Panc1 (cell line): ENCODE measurements at regions not wholly inside any gene's neighbourhood (a gene's known extent, or its start where the extent isn't known, plus 50 kb on each side); places are given as distances from the start of the nearest gene placed in this dataset.

Source experiments
- ATAC-seq: fragments of 200-7000 bp; cut with Tn5 transposase; 2 replicates; pipeline ENCODE4 v1.9.1; 2020; ENCODE audit warnings: mild to moderate bottlenecking, moderate library complexity
- BruUV-seq: library from RNA; stranded (reverse); fragments of 400-500 nt; replicated peaks from 2 replicates; lab custom pipeline; 2021; lab: Mats Ljungman, UMichigan
- CTCF ChIA-PET: fragments of 300-600 bp; sonication (Branson Sonifier 250); formaldehyde crosslinking; loops from one replicate; lab custom pipeline; 2022; ENCODE audit warnings: antibody characterized with exemption; lab: Charles Lee
- POLR2A ChIA-PET: fragments of 300-600 bp; sonication (Branson Sonifier 250); formaldehyde crosslinking; loops from one replicate; lab custom pipeline; 2022; ENCODE audit warnings: antibody characterized with exemption; lab: Charles Lee
- DNase-seq: peaks from one replicate; pipeline ENCODE4 v3.0.0-alpha.2; 2010; ENCODE audit warnings: low read depth, low spot score
- H3K27ac ChIP-seq: 2 replicates; pipeline ENCODE4 v1.5.1; 2011; ENCODE audit warnings: mild to moderate bottlenecking, low read length, inconsistent platforms
- H3K27me3 ChIP-seq: fragments of 200-500 bp; sonication (Bioruptor generic); 2 replicates; pipeline ENCODE4 v1.6.0; 2014; ENCODE audit warnings: low read length, inconsistent platforms; ENCODE audit not compliant: control insufficient read depth, insufficient read depth
- H3K36me3 ChIP-seq: fragments of 200-500 bp; sonication (Bioruptor generic); 2 replicates; pipeline ENCODE4 v1.5.1; 2014; ENCODE audit warnings: inconsistent platforms, mild to moderate bottlenecking, low read length, moderate library complexity; ENCODE audit not compliant: control insufficient read depth, insufficient read depth
- H3K4me1 ChIP-seq: 2 replicates; pipeline ENCODE4 v1.5.1; 2011; ENCODE audit warnings: inconsistent platforms, mild to moderate bottlenecking, low read length, moderate library complexity; ENCODE audit not compliant: control insufficient read depth, insufficient read depth
- H3K4me3 ChIP-seq, 2 experiments: 2 replicates each; pipeline ENCODE4 v1.5.1; 2011 to 2012; ENCODE audit warnings: low read depth in 2 of 2, low read length in 2 of 2, mild to moderate bottlenecking in 2 of 2, inconsistent platforms in 1 of 2, moderate library complexity in 1 of 2
- H3K9me3 ChIP-seq: fragments of 200-500 bp; sonication (Bioruptor generic); 2 replicates; pipeline ENCODE4 v1.5.1; 2014; ENCODE audit warnings: low read depth, mild to moderate bottlenecking, inconsistent platforms, low read length, moderate library complexity; ENCODE audit not compliant: control insufficient read depth, insufficient read depth
- CTCF ChIP-seq: fragments of 450-650 bp; IDR thresholded peaks from 2 replicates; pipeline ENCODE4 v1.5.1; 2017; ENCODE audit warnings: mild to moderate bottlenecking
- POLR2AphosphoS5 ChIP-seq: IDR thresholded peaks from 2 replicates; pipeline ENCODE4 v1.6.1; 2012; ENCODE audit warnings: mild to moderate bottlenecking, low read depth, low read length, moderate library complexity
- REST ChIP-seq, 2 experiments: IDR thresholded peaks; 2 replicates each; pipeline ENCODE4 v1.6.1; 2011 to 2012; ENCODE audit warnings: low read depth in 2 of 2, control low read depth in 1 of 2, low read length in 1 of 2, mild to moderate bottlenecking in 1 of 2, moderate library complexity in 1 of 2; ENCODE audit not compliant: insufficient read depth in 1 of 2
- SIN3A ChIP-seq: IDR thresholded peaks from 2 replicates; pipeline ENCODE4 v1.6.1; 2012; ENCODE audit warnings: low read depth, mild to moderate bottlenecking, low read length, moderate library complexity, borderline replicate concordance; ENCODE audit not compliant: insufficient read depth
- TCF7L2 ChIP-seq: IDR thresholded peaks from 2 replicates; pipeline ENCODE4 v1.6.1; 2011; ENCODE audit warnings: mild to moderate bottlenecking, low read depth, low read length, inconsistent platforms
- in situ Hi-C: cut with HindIII; loops from 2 replicates; pipeline ENCODE4 v1.10.0; 2016; ENCODE audit warnings: low sequenced_read_pairs, low pct_unique_long_range_greater_than_20kb
- intact Hi-C: fragments of 100-400 bp; cut with micrococcal nuclease; formaldehyde crosslinking; loops from one replicate; pipeline ENCODE4 v1.10.0; 2022; ENCODE audit not compliant: unreplicated experiment

- TF ChIP-seq POLR2AphosphoS5 = no peak
- no peak for TF ChIP-seq TCF7L2
- TF ChIP-seq SIN3A = no peak
- TF ChIP-seq CTCF = no peak
- no peak for TF ChIP-seq REST (IDR thresholded peaks at IDR 0.05; ENCODE audit: insufficient read depth in 1 of 2, low read depth in 2 of 2, low read length in 1 of 2)
- in situ Hi-C loops (no loop called here), intact Hi-C loops (loop anchor here (10.0 kb wide), 1 partner anchor 1113 kb away; no protein-coding TSS in a partner anchor)
- Histone ChIP-seq H3K36me3 (no peaks in the 10 kb centered on the region), H3K27ac (no peak overlapping the region), H3K9me3 (no peaks in the 10 kb centered on the region), H3K4me1 (no peaks in the 10 kb centered on the region), H3K4me3 (no peak overlapping the region), H3K27me3 (no peaks in the 10 kb centered on the region; the same call in 1 of the 2 replicates)
- no TSS peak for BruUV-seq
- no peak for ATAC-seq
- ChIA-PET CTCF (no interaction called here), POLR2A (interaction anchor here (0.7 kb wide), 1 partner anchor 269 kb away, joined by 3 read pairs; no protein-coding TSS in a partner anchor)
- no peak for DNase-seq
Measured at GRCh38 chr2:198371329-198371728, 566.9 kb downstream of the PLCL1 start.

- no peaks in the 10 kb centered on the region for H3K9me3 ChIP-seq
- no peaks in the 10 kb centered on the region for H3K36me3 ChIP-seq
- H3K27ac ChIP-seq = no peak overlapping the region
- H3K4me3 ChIP-seq = no peak overlapping the region
- intact Hi-C loops (no loop called here), in situ Hi-C loops (no loop called here)
- ATAC-seq = no peak
- CTCF ChIA-PET = interaction anchor here (0.5 kb wide), 1 partner anchor 228 kb away, joined by 7 read pairs; no protein-coding TSS in a partner anchor
- no peaks in the 10 kb centered on the region for H3K4me1 ChIP-seq
- H3K27me3 ChIP-seq = no peaks in the 10 kb centered on the region; the same call in 1 of the 2 replicates
- POLR2A ChIA-PET = no interaction called here
- DNase-seq = no peak
- no TSS peak for BruUV-seq
- TF ChIP-seq TCF7L2 (no peak), POLR2AphosphoS5 (no peak)
Measured at GRCh38 chr2:198368089-198368488, 563.7 kb downstream of the PLCL1 start.

- Histone ChIP-seq H3K4me3 (no peak overlapping the region), H3K27ac (no peak overlapping the region), H3K36me3 (no peaks in the 10 kb centered on the region), H3K27me3 (no peaks in the 10 kb centered on the region; the same call in 1 of the 2 replicates), H3K4me1 (no peaks in the 10 kb centered on the region), H3K9me3 (no peaks in the 10 kb centered on the region)
- POLR2A ChIA-PET = no interaction called here
- CTCF ChIA-PET = no interaction called here
- in situ Hi-C loops = no loop called here
- DNase-seq (no peak), ATAC-seq (no peak)
- TF ChIP-seq TCF7L2 = no peak
- TF ChIP-seq POLR2AphosphoS5 = no peak
- TF ChIP-seq CTCF = no peak
- TF ChIP-seq SIN3A = no peak
- no peak for TF ChIP-seq REST (IDR thresholded peaks at IDR 0.05; ENCODE audit: insufficient read depth in 1 of 2, low read depth in 2 of 2, low read length in 1 of 2)
- intact Hi-C loops = no loop called here
- no TSS peak for BruUV-seq
Measured at GRCh38 chr2:198362740-198363139, 558.3 kb downstream of the PLCL1 start.
